HEK293 (cell line): ENCODE measurements at regions not wholly inside any gene's neighbourhood (a gene's known extent, or its start where the extent isn't known, plus 50 kb on each side); places are given as distances from the start of the nearest gene placed in this dataset.

Source experiments
- CTCF ChIA-PET: fragments of 350-600 bp; formaldehyde crosslinking; extraction: SDS; loops from one replicate; lab custom pipeline; 2021; ENCODE audit warnings: antibody characterized with exemption; lab: Yijun Ruan, JAX
- POLR2A ChIA-PET: fragments of 300-600 bp; formaldehyde crosslinking; extraction: SDS; loops from one replicate; lab custom pipeline; 2020; ENCODE audit warnings: antibody characterized with exemption, inconsistent platforms; lab: Yijun Ruan, JAX
- H3K27ac ChIP-seq: fragments of 200-500 bp; sonication (Bioruptor generic); 2 replicates; pipeline ENCODE4 v1.5.1; 2014; ENCODE audit warnings: low read depth, low read length, control low read depth, inconsistent platforms; ENCODE audit errors: extremely low read depth
- H3K36me3 ChIP-seq, 2 experiments: fragments of 200-500 bp in 1 of 2; sonication (Bioruptor generic) in 1 of 2; 1 replicate in 1 of 2; 2 replicates in 1 of 2; pipeline ENCODE4 v1.5.1; 2014 to 2017; ENCODE audit warnings: inconsistent platforms in 2 of 2, low read length in 2 of 2; ENCODE audit not compliant: control insufficient read depth in 2 of 2, insufficient read depth in 1 of 2
- H3K4me1 ChIP-seq: fragments of 200-500 bp; sonication (Bioruptor generic); 2 replicates; pipeline ENCODE4 v1.5.1; 2014; ENCODE audit warnings: mild to moderate bottlenecking, low read length, inconsistent platforms; ENCODE audit not compliant: control insufficient read depth, insufficient read depth
- H3K4me3 ChIP-seq: 2 replicates; pipeline ENCODE4 v1.5.1; 2011; ENCODE audit warnings: low read depth, mild to moderate bottlenecking, control low read depth, low read length, moderate library complexity
- H3K9me3 ChIP-seq: fragments of 200-500 bp; sonication (Bioruptor generic); 2 replicates; pipeline ENCODE4 v1.5.1; 2014; ENCODE audit warnings: low read depth, low read length, inconsistent platforms; ENCODE audit not compliant: control insufficient read depth, insufficient read depth
- KLF9 ChIP-seq: fragments of 450-650 bp; formaldehyde crosslinking; IDR thresholded peaks from 2 replicates; pipeline ENCODE4 v1.5.1; 2016; ENCODE audit warnings: missing biosample characterization, missing genetic modification characterization, low read depth
- RBAK ChIP-seq: fragments of 450-650 bp; formaldehyde crosslinking; IDR thresholded peaks from 2 replicates; pipeline ENCODE4 v1.5.1; 2016; ENCODE audit warnings: missing biosample characterization, missing genetic modification characterization
- ZBTB6 ChIP-seq: fragments of 450-650 bp; formaldehyde crosslinking; IDR thresholded peaks from 2 replicates; pipeline ENCODE4 v1.5.1; 2017; ENCODE audit warnings: missing biosample characterization, missing genetic modification characterization
- ZFP41 ChIP-seq: fragments of 450-650 bp; formaldehyde crosslinking; IDR thresholded peaks from 2 replicates; pipeline ENCODE4 v1.5.1; 2016; ENCODE audit warnings: missing biosample characterization, missing genetic modification characterization, borderline replicate concordance
- ZNF184 ChIP-seq: fragments of 450-650 bp; IDR thresholded peaks from 2 replicates; pipeline ENCODE4 v1.5.1; 2018; ENCODE audit warnings: missing biosample characterization, mild to moderate bottlenecking, missing genetic modification characterization
- ZNF501 ChIP-seq: fragments of 450-650 bp; formaldehyde crosslinking; IDR thresholded peaks from 2 replicates; pipeline ENCODE4 v1.5.1; 2016; ENCODE audit warnings: missing biosample characterization, missing genetic modification characterization
- ZNF514 ChIP-seq: fragments of 450-650 bp; formaldehyde crosslinking; IDR thresholded peaks from 2 replicates; pipeline ENCODE4 v1.5.1; 2016; ENCODE audit warnings: missing biosample characterization, missing genetic modification characterization
- ZNF624 ChIP-seq: fragments of 450-650 bp; formaldehyde crosslinking; IDR thresholded peaks from 2 replicates; pipeline ENCODE4 v1.5.1; 2017; ENCODE audit warnings: missing biosample characterization, missing genetic modification characterization
- ZNF626 ChIP-seq: fragments of 450-650 bp; sonication (Bioruptor Pico); formaldehyde crosslinking; IDR thresholded peaks from 2 replicates; pipeline ENCODE4 v1.5.1; 2018; ENCODE audit warnings: missing biosample characterization, missing genetic modification characterization, inconsistent platforms
- ZNF747 ChIP-seq: fragments of 450-650 bp; formaldehyde crosslinking; IDR thresholded peaks from 2 replicates; pipeline ENCODE4 v1.5.1; 2016; ENCODE audit warnings: missing biosample characterization, missing genetic modification characterization
- TF ChIP-seq, protein P1 (sequence below): fragments of 450-650 bp; formaldehyde crosslinking; IDR thresholded peaks from 2 replicates; pipeline ENCODE4 v1.5.1; 2016; ENCODE audit warnings: missing biosample characterization, missing genetic modification characterization
- TF ChIP-seq, protein P2 (sequence below): fragments of 450-650 bp; formaldehyde crosslinking; IDR thresholded peaks from 2 replicates; pipeline ENCODE4 v1.5.1; 2016; ENCODE audit warnings: missing biosample characterization, missing genetic modification characterization
- TF ChIP-seq, protein P3 (sequence below): fragments of 450-650 bp; formaldehyde crosslinking; IDR thresholded peaks from 2 replicates; pipeline ENCODE4 v1.5.1; 2016; ENCODE audit warnings: missing biosample characterization, missing genetic modification characterization
- TF ChIP-seq, protein P4 (sequence below): fragments of 450-650 bp; formaldehyde crosslinking; IDR thresholded peaks from 2 replicates; pipeline ENCODE4 v1.5.1; 2016; ENCODE audit warnings: missing biosample characterization, missing genetic modification characterization
- TF ChIP-seq, protein P5 (sequence below): fragments of 450-650 bp; formaldehyde crosslinking; IDR thresholded peaks from 2 replicates; pipeline ENCODE4 v1.5.1; 2016; ENCODE audit warnings: missing biosample characterization, missing genetic modification characterization

DNA sequence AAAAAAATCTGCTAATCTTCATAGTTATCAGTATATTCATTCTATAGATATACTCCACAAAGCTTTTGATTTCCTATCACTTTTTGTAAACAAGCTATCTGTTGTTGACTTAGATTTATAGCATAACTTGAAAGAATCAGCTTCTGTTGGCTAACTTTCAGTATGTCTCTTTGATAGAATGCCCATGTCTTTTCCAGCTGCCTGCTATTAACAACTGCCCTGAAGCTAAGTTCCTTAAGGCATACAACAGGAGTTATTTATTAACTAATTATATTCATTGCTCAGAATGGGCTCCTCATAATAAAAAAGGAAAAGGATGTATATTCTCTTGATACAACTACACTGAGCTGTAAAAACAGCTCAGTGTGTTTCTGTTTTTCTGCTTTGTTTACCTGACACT, 293.9 kb downstream of the TUSC7 start:
- TF ChIP-seq KLF9 (tag by site-specific recombination) = no peak
- no peak for TF ChIP-seq ZNF624 (tag by site-specific recombination)
- TF ChIP-seq, protein P1, sequence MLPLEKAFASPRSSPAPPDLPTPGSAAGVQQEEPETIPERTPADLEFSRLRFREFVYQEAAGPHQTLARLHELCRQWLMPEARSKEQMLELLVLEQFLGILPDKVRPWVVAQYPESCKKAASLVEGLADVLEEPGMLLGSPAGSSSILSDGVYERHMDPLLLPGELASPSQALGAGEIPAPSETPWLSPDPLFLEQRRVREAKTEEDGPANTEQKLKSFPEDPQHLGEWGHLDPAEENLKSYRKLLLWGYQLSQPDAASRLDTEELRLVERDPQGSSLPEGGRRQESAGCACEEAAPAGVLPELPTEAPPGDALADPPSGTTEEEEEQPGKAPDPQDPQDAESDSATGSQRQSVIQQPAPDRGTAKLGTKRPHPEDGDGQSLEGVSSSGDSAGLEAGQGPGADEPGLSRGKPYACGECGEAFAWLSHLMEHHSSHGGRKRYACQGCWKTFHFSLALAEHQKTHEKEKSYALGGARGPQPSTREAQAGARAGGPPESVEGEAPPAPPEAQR (tag by site-specific recombination) = no peak
- TF ChIP-seq, protein P2, sequence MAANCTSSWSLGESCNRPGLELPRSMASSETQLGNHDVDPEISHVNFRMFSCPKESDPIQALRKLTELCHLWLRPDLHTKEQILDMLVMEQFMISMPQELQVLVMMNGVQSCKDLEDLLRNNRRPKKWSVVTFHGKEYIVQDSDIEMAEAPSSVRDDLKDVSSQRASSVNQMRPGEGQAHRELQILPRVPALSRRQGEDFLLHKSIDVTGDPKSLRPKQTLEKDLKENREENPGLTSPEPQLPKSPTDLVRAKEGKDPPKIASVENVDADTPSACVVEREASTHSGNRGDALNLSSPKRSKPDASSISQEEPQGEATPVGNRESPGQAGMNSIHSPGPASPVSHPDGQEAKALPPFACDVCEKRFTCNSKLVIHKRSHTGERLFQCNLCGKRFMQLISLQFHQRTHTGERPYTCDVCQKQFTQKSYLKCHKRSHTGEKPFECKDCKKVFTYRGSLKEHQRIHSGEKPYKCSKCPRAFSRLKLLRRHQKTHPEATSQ = no peak
- TF ChIP-seq ZNF514 = no peak
- no peak for TF ChIP-seq RBAK (tag by site-specific recombination)
- TF ChIP-seq ZNF747 (tag by site-specific recombination) = no peak
- TF ChIP-seq, protein P3, sequence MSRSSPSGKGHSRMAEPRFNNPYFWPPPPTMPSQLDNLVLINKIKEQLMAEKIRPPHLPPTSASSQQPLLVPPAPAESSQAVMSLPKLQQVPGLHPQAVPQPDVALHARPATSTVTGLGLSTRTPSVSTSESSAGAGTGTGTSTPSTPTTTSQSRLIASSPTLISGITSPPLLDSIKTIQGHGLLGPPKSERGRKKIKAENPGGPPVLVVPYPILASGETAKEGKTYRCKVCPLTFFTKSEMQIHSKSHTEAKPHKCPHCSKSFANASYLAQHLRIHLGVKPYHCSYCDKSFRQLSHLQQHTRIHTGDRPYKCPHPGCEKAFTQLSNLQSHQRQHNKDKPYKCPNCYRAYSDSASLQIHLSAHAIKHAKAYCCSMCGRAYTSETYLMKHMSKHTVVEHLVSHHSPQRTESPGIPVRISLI (tag by site-specific recombination) = no peak
- TF ChIP-seq ZBTB6 (tag by site-specific recombination) = no peak
- TF ChIP-seq ZNF184 (tag by site-specific recombination) = no peak
- TF ChIP-seq, protein P4, sequence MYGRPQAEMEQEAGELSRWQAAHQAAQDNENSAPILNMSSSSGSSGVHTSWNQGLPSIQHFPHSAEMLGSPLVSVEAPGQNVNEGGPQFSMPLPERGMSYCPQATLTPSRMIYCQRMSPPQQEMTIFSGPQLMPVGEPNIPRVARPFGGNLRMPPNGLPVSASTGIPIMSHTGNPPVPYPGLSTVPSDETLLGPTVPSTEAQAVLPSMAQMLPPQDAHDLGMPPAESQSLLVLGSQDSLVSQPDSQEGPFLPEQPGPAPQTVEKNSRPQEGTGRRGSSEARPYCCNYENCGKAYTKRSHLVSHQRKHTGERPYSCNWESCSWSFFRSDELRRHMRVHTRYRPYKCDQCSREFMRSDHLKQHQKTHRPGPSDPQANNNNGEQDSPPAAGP (tag by site-specific recombination) = no peak
- TF ChIP-seq ZNF501 = no peak
- TF ChIP-seq ZNF626 = no peak
- Histone ChIP-seq H3K9me3 (no peaks in the 10 kb centered on the region), H3K36me3 (no peaks in the 10 kb centered on the region), H3K27ac (no peak overlapping the region), H3K4me1 (no peaks in the 10 kb centered on the region), H3K4me3 (no peak overlapping the region)
- ChIA-PET POLR2A (no interaction called here), CTCF (no interaction called here)

DNA sequence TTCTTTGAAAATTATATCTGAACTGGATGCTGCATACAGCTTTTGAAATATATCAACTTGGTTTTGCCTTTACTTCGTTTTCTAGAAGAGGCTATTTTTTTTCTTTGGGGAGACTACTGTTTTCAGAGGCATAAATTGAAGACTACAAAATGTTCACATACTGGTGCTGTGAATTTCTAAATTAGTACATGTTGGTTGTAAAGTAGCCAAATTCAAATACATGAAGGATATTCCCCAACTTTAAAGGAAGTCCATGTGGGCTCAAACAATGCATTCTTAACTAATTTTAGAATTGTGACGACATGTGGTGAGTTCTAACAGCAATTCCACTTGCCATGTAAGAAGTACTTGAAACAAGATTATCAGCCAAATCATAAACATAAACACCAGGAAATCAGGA, 295.7 kb downstream of the TUSC7 start:
- H3K36me3 ChIP-seq = no peaks in the 10 kb centered on the region
- CTCF ChIA-PET = no interaction called here
- POLR2A ChIA-PET = no interaction called here

More for the DNA sequence above, 295.7 kb downstream of the TUSC7 start:
- H3K27ac ChIP-seq = no peak overlapping the region
- no peak for TF ChIP-seq ZFP41 (tag by site-specific recombination)
- TF ChIP-seq, protein P5, sequence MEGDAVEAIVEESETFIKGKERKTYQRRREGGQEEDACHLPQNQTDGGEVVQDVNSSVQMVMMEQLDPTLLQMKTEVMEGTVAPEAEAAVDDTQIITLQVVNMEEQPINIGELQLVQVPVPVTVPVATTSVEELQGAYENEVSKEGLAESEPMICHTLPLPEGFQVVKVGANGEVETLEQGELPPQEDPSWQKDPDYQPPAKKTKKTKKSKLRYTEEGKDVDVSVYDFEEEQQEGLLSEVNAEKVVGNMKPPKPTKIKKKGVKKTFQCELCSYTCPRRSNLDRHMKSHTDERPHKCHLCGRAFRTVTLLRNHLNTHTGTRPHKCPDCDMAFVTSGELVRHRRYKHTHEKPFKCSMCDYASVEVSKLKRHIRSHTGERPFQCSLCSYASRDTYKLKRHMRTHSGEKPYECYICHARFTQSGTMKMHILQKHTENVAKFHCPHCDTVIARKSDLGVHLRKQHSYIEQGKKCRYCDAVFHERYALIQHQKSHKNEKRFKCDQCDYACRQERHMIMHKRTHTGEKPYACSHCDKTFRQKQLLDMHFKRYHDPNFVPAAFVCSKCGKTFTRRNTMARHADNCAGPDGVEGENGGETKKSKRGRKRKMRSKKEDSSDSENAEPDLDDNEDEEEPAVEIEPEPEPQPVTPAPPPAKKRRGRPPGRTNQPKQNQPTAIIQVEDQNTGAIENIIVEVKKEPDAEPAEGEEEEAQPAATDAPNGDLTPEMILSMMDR (tag by site-specific recombination) = no peak
- no peak overlapping the region for H3K4me3 ChIP-seq
- H3K9me3 ChIP-seq = no peaks in the 10 kb centered on the region
- H3K4me1 ChIP-seq = no peaks in the 10 kb centered on the region
